Testis (tissue), 2 donors: ENCODE measurements at regions not wholly inside any gene's neighbourhood (a gene's known extent, or its start where the extent isn't known, plus 50 kb on each side); places are given as distances from the start of the nearest gene placed in this dataset.
"Not testable (repeated sequence)": the region's sequence is repeated elsewhere in the genome, so short reads cannot be mapped to it uniquely, and the experiment has no call there.

ENCODE experiments used
- DNase-seq: peaks from one replicate; pipeline ENCODE4 v3.0.0-alpha.2; 2019
- H3K27ac ChIP-seq, 2 donors: fragments of 200-600 bp; sonication (generic); one replicate each; pipeline ENCODE4 v1.5.1; 2019
- H3K27me3 ChIP-seq: fragments of 200-600 bp; sonication (generic); one replicate; pipeline ENCODE4 v1.5.1; 2019
- H3K36me3 ChIP-seq: fragments of 200-600 bp; sonication (generic); one replicate; pipeline ENCODE4 v1.5.1; 2017; ENCODE audit warnings: low read depth; ENCODE audit errors: missing control alignments
- H3K4me1 ChIP-seq: fragments of 200-600 bp; sonication (generic); one replicate; pipeline ENCODE4 v1.5.1; 2019
- H3K4me3 ChIP-seq, 2 donors: fragments of 200-600 bp; sonication (generic); one replicate each; pipeline ENCODE4 v1.5.1; 2017 to 2019
- H3K9me3 ChIP-seq: fragments of 200-600 bp; sonication (generic); one replicate; pipeline ENCODE4 v1.5.1; 2017
- POLR2A ChIP-seq: fragments of 450-650 bp; IDR thresholded peaks from one replicate; pipeline ENCODE4 v1.6.1; 2017; ENCODE audit warnings: antibody characterized with exemption, mild to moderate bottlenecking, moderate library complexity
- WGBS, 2 donors: methylation state at CpG; one replicate each; pipeline ENCODE4 v1.1.5; 2018; 5-methylcytosine and 5-hydroxymethylcytosine counted together
- intact Hi-C: fragments of 100-400 bp; cut with DNase I; formaldehyde crosslinking; loops from one replicate; pipeline ENCODE4 v1.15.1; 2023; ENCODE audit warnings: low total_unique reads
- TF ChIP-seq, protein P1 (sequence below), 3 experiments: fragments of 450-650 bp in 2 of 3; fragments of 200-600 bp in 1 of 3; sonication (generic) in 1 of 3; IDR thresholded peaks; one replicate each; pipeline ENCODE4 v1.5.1; 2016 to 2019; ENCODE audit warnings: antibody characterized with exemption in 3 of 3, mild to moderate bottlenecking in 2 of 3, moderate library complexity in 1 of 3

GRCh38 chr4:132445386-132445785 lies 703.7 kb upstream of the PCDH10 start:
- intact Hi-C loops = no loop called here
- WGBS, 2 donors = 92 to 93% methylated on average over 3 of the region's 3 CpGs
- TF ChIP-seq POLR2A = no peak
- TF ChIP-seq, protein P1, sequence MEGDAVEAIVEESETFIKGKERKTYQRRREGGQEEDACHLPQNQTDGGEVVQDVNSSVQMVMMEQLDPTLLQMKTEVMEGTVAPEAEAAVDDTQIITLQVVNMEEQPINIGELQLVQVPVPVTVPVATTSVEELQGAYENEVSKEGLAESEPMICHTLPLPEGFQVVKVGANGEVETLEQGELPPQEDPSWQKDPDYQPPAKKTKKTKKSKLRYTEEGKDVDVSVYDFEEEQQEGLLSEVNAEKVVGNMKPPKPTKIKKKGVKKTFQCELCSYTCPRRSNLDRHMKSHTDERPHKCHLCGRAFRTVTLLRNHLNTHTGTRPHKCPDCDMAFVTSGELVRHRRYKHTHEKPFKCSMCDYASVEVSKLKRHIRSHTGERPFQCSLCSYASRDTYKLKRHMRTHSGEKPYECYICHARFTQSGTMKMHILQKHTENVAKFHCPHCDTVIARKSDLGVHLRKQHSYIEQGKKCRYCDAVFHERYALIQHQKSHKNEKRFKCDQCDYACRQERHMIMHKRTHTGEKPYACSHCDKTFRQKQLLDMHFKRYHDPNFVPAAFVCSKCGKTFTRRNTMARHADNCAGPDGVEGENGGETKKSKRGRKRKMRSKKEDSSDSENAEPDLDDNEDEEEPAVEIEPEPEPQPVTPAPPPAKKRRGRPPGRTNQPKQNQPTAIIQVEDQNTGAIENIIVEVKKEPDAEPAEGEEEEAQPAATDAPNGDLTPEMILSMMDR (IDR thresholded peaks at IDR 0.05) = no peak
- Histone ChIP-seq H3K27ac (no peak overlapping the region), H3K4me3 (no peak overlapping the region), H3K36me3 (no peaks in the 10 kb centered on the region), H3K27me3 (no peaks in the 10 kb centered on the region), H3K4me1 (no peaks in the 10 kb centered on the region), H3K9me3 (no peaks in the 10 kb centered on the region)
- no peak for DNase-seq

- WGBS, 2 donors = 82 to 84% methylated on average over 5 to 9 of the region's 9 CpGs
- DNase-seq, H3K4me1 ChIP-seq, H3K27ac ChIP-seq, H3K36me3 ChIP-seq, H3K9me3 ChIP-seq, intact Hi-C loops, H3K27me3 ChIP-seq, H3K4me3 ChIP-seq: not testable (repeated sequence)
Measured at GRCh38 chr4:132457987-132458386, 691.1 kb upstream of the PCDH10 start.

DNA sequence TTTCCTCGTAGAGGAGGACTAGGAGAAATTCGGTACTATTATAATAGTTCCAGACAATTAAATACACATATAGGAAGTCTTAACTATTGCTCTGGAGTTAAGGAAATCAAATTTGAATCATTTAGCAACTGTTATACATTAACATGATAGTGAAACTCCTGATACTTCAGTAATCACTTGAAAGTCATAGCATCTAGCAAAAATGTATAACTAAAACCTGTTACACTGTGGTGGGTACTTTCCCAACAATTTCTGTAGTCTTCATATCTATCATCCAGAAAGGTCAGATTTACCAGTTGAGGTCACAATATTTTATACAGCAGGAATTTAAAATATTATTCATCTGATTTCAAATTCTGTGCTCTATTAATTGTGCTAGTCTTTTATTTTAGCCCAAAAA lies 669.6 kb upstream of the PCDH10 start:
- Histone ChIP-seq H3K4me1 (no peaks in the 10 kb centered on the region), H3K27ac (no peak overlapping the region), H3K27me3 (no peaks in the 10 kb centered on the region), H3K4me3 (no peak overlapping the region), H3K36me3 (no peaks in the 10 kb centered on the region), H3K9me3 (no peaks in the 10 kb centered on the region)
- TF ChIP-seq, protein P1 (IDR thresholded peaks at IDR 0.05) = no peak
- no peak for TF ChIP-seq POLR2A
- WGBS, 2 donors = 61 to 66% methylated on average over 2 of the region's 2 CpGs
- no peak for DNase-seq
- intact Hi-C loops = no loop called here

GRCh38 chr4:132488555-132488954 lies 660.5 kb upstream of the PCDH10 start:
- Histone ChIP-seq H3K36me3 (no peaks in the 10 kb centered on the region), H3K4me1 (no peaks in the 10 kb centered on the region), H3K4me3 (no peak overlapping the region), H3K27ac (no peak overlapping the region), H3K9me3 (no peaks in the 10 kb centered on the region), H3K27me3 (no peaks in the 10 kb centered on the region)
- no peak for TF ChIP-seq POLR2A
- TF ChIP-seq, protein P1 (IDR thresholded peaks at IDR 0.05) = no peak
- intact Hi-C loops = no loop called here
- 87 to 90% methylated on average over 3 of the region's 3 CpGs for whole genome bisulfite sequencing, 2 donors
- no peak for DNase-seq

DNA sequence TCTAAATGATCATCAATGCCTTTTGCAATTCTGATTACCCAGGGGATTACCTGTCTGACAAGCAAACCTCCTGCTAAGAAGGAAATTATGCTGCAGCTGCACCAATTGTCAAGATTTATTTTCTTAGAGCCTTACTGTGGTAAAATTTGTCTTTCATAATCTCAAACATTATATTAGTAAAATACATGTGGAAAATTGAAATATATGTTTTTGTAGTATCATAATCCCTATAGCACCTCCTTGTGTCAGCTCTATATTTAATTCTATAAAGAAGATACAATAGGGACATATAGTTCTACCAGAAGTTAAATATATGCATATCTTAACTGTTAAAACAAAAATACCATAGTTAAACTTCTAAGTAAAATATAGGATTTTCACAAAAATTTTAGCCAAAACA lies 655.6 kb upstream of the PCDH10 start:
- intact Hi-C loops = no loop called here
- no peaks in the 10 kb centered on the region for H3K36me3 ChIP-seq
- no peak overlapping the region for H3K27ac ChIP-seq
- H3K9me3 ChIP-seq = no peaks in the 10 kb centered on the region
- H3K4me3 ChIP-seq = no peak overlapping the region
- no peaks in the 10 kb centered on the region for H3K4me1 ChIP-seq
- TF ChIP-seq, protein P1 (IDR thresholded peaks at IDR 0.05) = no peak
- no peak for TF ChIP-seq POLR2A
- no peak for DNase-seq
- no peaks in the 10 kb centered on the region for H3K27me3 ChIP-seq

DNA sequence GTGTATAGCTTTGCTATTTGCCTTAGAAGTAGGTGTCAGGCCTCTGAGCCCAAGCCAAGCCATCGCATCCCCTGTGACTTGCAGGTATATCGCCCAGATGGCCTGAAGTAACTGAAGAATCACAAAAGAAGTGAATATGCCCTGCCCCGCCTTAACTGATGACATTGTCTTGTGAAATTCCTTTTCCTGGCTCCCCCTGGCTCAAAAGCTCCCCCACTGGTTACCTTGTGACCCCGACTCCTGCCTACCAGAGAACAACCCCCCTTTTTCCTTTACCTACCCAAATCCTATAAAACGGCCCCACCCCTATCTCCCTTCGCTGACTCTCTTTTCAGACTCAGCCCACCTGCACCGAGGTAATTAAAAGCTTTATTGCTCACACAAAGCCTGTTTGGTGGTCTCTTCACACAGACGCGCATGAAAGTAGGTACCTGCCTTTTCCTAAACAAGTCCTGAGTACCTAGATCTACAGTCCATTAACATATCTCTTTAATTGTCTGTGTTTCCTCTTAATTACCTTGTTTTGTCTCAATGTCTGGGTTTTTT lies 653.8 kb upstream of the PCDH10 start:
- DNase-seq, H3K9me3 ChIP-seq, intact Hi-C loops, H3K4me1 ChIP-seq, H3K4me3 ChIP-seq, H3K27me3 ChIP-seq, H3K36me3 ChIP-seq, H3K27ac ChIP-seq: not testable (repeated sequence)
- WGBS, 2 donors = 70 to 77% methylated on average over 9 of the region's 9 CpGs
